GM23338 (cell line): ENCODE measurements at regions not wholly inside any gene's neighbourhood (a gene's known extent, or its start where the extent isn't known, plus 50 kb on each side); places are given as distances from the start of the nearest gene placed in this dataset.

ENCODE experiments used
- ATAC-seq: fragments of 200-7000 bp; cut with Tn5 transposase; 3 replicates; pipeline ENCODE4 v1.9.1; 2020
- DNase-seq: peaks from one replicate; pipeline ENCODE4 v3.0.0-alpha.2; 2015; ENCODE audit warnings: low spot score
- H2AFZ ChIP-seq: fragments of 200-600 bp; sonication (generic); 2 replicates; pipeline ENCODE4 v1.8.0; 2016; ENCODE audit warnings: antibody characterized with exemption, mild to moderate bottlenecking, moderate library complexity
- H3F3A ChIP-seq: fragments of 200-600 bp; sonication (generic); replicated peaks from 2 replicates; pipeline ENCODE4 v1.8.0; 2017; ENCODE audit warnings: antibody characterized with exemption, mixed run types, low read depth
- H3K27ac ChIP-seq: fragments of 200-600 bp; sonication (generic); 2 replicates; pipeline ENCODE4 v1.6.1; 2016; ENCODE audit warnings: low read depth
- H3K27me3 ChIP-seq: fragments of 200-600 bp; sonication (generic); 2 replicates; pipeline ENCODE4 v1.8.0; 2016; ENCODE audit warnings: mild to moderate bottlenecking, mixed run types, moderate library complexity; ENCODE audit not compliant: insufficient read depth
- H3K36me3 ChIP-seq: fragments of 200-600 bp; sonication (generic); 2 replicates; pipeline ENCODE4 v1.8.0; 2016; ENCODE audit warnings: mild to moderate bottlenecking; ENCODE audit not compliant: insufficient read depth
- H3K4me1 ChIP-seq: fragments of 200-600 bp; sonication (generic); 2 replicates; pipeline ENCODE4 v1.8.0; 2016; ENCODE audit warnings: mild to moderate bottlenecking, moderate library complexity; ENCODE audit not compliant: insufficient read depth
- H3K4me2 ChIP-seq: fragments of 200-600 bp; sonication (generic); 2 replicates; pipeline ENCODE4 v1.7.1; 2017; ENCODE audit warnings: mixed run types
- H3K4me3 ChIP-seq: fragments of 200-600 bp; sonication (generic); 2 replicates; pipeline ENCODE4 v1.6.1; 2016; ENCODE audit warnings: mixed run types
- H3K79me2 ChIP-seq: fragments of 200-600 bp; sonication (generic); replicated peaks from 2 replicates; pipeline ENCODE4 v1.8.0; 2017; ENCODE audit warnings: mild to moderate bottlenecking; ENCODE audit not compliant: insufficient read depth
- H3K9me2 ChIP-seq: fragments of 200-600 bp; sonication (generic); 2 replicates; pipeline ENCODE4 v1.8.0; 2017; ENCODE audit not compliant: insufficient read depth
- H4K20me1 ChIP-seq: fragments of 200-600 bp; sonication (generic); replicated peaks from 2 replicates; pipeline ENCODE4 v1.8.0; 2017; ENCODE audit warnings: mild to moderate bottlenecking; ENCODE audit not compliant: insufficient read depth
- H3K27ac Mint-ChIP-seq: 2 replicates; pipeline ENCODE4 v1.8.0; 2020; ENCODE audit warnings: inconsistent platforms, mild to moderate bottlenecking, moderate library complexity, mixed read lengths
- H3K27me3 Mint-ChIP-seq: 3 replicates; pipeline ENCODE4 v1.8.0; 2022; ENCODE audit warnings: low read depth, mild to moderate bottlenecking, moderate library complexity, mixed read lengths, inconsistent platforms; ENCODE audit not compliant: insufficient read depth, poor library complexity
- H3K36me3 Mint-ChIP-seq: 3 replicates; pipeline ENCODE4 v1.8.0; 2021; ENCODE audit warnings: low read depth, mild to moderate bottlenecking, inconsistent platforms, moderate library complexity, mixed read lengths
- H3K4me1 Mint-ChIP-seq: 3 replicates; pipeline ENCODE4 v1.8.0; 2020; ENCODE audit warnings: mild to moderate bottlenecking, inconsistent platforms, mixed read lengths
- H3K4me3 Mint-ChIP-seq: 3 replicates; pipeline ENCODE4 v1.8.0; 2021; ENCODE audit warnings: moderate library complexity, mild to moderate bottlenecking, inconsistent platforms, mixed read lengths
- H3K9me3 Mint-ChIP-seq: 3 replicates; pipeline ENCODE4 v1.8.0; 2020; ENCODE audit warnings: moderate library complexity, mild to moderate bottlenecking, inconsistent platforms, mixed read lengths
- CREB1 ChIP-seq: fragments of 250-450 bp; sonication (Bioruptor Pico); IDR thresholded peaks from 2 replicates; pipeline ENCODE4 v1.5.0; 2020; ENCODE audit warnings: low read depth, mild to moderate bottlenecking, moderate library complexity
- EZH2 ChIP-seq: fragments of 200-600 bp; sonication (generic); IDR thresholded peaks from one replicate; pipeline ENCODE4 v1.8.0; 2017; ENCODE audit warnings: antibody characterized with exemption, mild to moderate bottlenecking, low read depth; ENCODE audit not compliant: unreplicated experiment
- EZH2phosphoT487 ChIP-seq: fragments of 200-600 bp; sonication (generic); IDR thresholded peaks from one replicate; pipeline ENCODE4 v1.8.1; 2018; ENCODE audit warnings: antibody characterized with exemption; ENCODE audit not compliant: unreplicated experiment
- JUNB ChIP-seq: IDR thresholded peaks from one replicate; pipeline ENCODE4 v1.6.1; 2016; ENCODE audit warnings: antibody characterized with exemption; ENCODE audit not compliant: unreplicated experiment
- NANOG ChIP-seq: IDR thresholded peaks from 2 replicates; pipeline ENCODE4 v1.6.1; 2016; ENCODE audit warnings: antibody characterized with exemption, borderline replicate concordance
- POLR2AphosphoS5 ChIP-seq: IDR thresholded peaks from 2 replicates; pipeline ENCODE4 v1.6.1; 2016; ENCODE audit warnings: antibody characterized with exemption, low read depth
- STAT1 ChIP-seq: IDR thresholded peaks from one replicate; pipeline ENCODE4 v1.6.1; 2016; ENCODE audit warnings: antibody characterized with exemption; ENCODE audit not compliant: unreplicated experiment
- ZNF114 ChIP-seq: fragments of 250-450 bp; sonication (Bioruptor Pico); IDR thresholded peaks from 2 replicates; pipeline ENCODE4 v1.5.0; 2020; ENCODE audit warnings: mild to moderate bottlenecking, moderate library complexity
- ZNF331 ChIP-seq: fragments of 250-450 bp; sonication (Bioruptor Pico); IDR thresholded peaks from 2 replicates; pipeline ENCODE4 v1.5.0; 2020; ENCODE audit warnings: low read depth, mild to moderate bottlenecking, moderate library complexity
- TF ChIP-seq, protein P1 (sequence below): fragments of 250-450 bp; sonication (Bioruptor Pico); IDR thresholded peaks from 2 replicates; pipeline ENCODE4 v1.5.0; 2020; ENCODE audit warnings: mild to moderate bottlenecking, moderate library complexity
- TF ChIP-seq, protein P2 (sequence below), 2 experiments: fragments of 200-600 bp in 1 of 2; sonication (generic) in 1 of 2; conservative IDR thresholded peaks; 2 replicates each; pipeline versions ENCODE4 v1.5.1 to v1.6.1; 2016 to 2017; ENCODE audit warnings: antibody characterized with exemption in 2 of 2, low read depth in 2 of 2, mild to moderate bottlenecking in 2 of 2, moderate library complexity in 1 of 2
- TF ChIP-seq, protein P3 (sequence below): IDR thresholded peaks from one replicate; pipeline ENCODE4 v1.6.1; 2018; ENCODE audit warnings: antibody characterized with exemption; ENCODE audit not compliant: unreplicated experiment
- TF ChIP-seq, protein P4 (sequence below): IDR thresholded peaks from 2 replicates; pipeline ENCODE4 v1.6.1; 2016; ENCODE audit warnings: antibody characterized with exemption

DNA sequence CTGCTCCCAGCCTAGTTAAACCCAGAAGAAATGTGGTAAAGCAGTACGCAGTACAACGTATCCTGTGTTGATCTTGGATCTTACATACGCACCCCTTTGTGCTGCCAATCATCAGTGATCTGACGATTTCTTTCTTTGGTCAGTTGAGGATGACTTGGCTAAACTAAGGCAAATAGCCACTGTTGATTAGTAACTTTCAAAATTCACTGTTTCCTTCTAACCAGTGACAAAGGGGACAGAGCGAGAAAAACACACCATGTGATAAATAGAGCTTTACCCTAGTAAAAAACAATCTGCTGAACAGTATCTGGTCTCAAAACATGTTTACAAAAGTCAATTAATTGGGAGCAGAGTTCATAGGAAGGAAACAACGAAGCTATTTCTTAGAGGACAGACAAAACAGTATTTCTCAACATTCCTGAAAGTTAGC is 123.2 kb upstream of the RAB18 start:
- no peaks in the 10 kb centered on the region for H3K4me1 ChIP-seq
- H4K20me1 ChIP-seq = no peaks in the 10 kb centered on the region
- H3K36me3 ChIP-seq = no peaks in the 10 kb centered on the region
- H3K4me3 ChIP-seq = no peak overlapping the region
- H3K27ac ChIP-seq = no peak overlapping the region
- peaks cover 3% of the 10 kb centered on the region; the same call in 1 of the 2 replicates for H3K9me2 ChIP-seq
- DNase-seq = no peak
- Mint-ChIP-seq H3K4me3 (no peak overlapping the region), H3K27ac (no peak overlapping the region), H3K36me3 (peaks cover 4% of the 10 kb centered on the region; the same call in 1 of the 3 replicates), H3K4me1 (no peaks in the 10 kb centered on the region), H3K27me3 (peaks cover 5% of the 10 kb centered on the region), H3K9me3 (0 out of 3 replicates have a peak, but pooled peaks cover 4% of the 10 kb centered on the region)
- H3K79me2 ChIP-seq = no peaks in the 10 kb centered on the region
- H3K27me3 ChIP-seq = no peaks in the 10 kb centered on the region
- no peak for TF ChIP-seq CREB1 (CRISPR knock-in tag)
- TF ChIP-seq, protein P1, sequence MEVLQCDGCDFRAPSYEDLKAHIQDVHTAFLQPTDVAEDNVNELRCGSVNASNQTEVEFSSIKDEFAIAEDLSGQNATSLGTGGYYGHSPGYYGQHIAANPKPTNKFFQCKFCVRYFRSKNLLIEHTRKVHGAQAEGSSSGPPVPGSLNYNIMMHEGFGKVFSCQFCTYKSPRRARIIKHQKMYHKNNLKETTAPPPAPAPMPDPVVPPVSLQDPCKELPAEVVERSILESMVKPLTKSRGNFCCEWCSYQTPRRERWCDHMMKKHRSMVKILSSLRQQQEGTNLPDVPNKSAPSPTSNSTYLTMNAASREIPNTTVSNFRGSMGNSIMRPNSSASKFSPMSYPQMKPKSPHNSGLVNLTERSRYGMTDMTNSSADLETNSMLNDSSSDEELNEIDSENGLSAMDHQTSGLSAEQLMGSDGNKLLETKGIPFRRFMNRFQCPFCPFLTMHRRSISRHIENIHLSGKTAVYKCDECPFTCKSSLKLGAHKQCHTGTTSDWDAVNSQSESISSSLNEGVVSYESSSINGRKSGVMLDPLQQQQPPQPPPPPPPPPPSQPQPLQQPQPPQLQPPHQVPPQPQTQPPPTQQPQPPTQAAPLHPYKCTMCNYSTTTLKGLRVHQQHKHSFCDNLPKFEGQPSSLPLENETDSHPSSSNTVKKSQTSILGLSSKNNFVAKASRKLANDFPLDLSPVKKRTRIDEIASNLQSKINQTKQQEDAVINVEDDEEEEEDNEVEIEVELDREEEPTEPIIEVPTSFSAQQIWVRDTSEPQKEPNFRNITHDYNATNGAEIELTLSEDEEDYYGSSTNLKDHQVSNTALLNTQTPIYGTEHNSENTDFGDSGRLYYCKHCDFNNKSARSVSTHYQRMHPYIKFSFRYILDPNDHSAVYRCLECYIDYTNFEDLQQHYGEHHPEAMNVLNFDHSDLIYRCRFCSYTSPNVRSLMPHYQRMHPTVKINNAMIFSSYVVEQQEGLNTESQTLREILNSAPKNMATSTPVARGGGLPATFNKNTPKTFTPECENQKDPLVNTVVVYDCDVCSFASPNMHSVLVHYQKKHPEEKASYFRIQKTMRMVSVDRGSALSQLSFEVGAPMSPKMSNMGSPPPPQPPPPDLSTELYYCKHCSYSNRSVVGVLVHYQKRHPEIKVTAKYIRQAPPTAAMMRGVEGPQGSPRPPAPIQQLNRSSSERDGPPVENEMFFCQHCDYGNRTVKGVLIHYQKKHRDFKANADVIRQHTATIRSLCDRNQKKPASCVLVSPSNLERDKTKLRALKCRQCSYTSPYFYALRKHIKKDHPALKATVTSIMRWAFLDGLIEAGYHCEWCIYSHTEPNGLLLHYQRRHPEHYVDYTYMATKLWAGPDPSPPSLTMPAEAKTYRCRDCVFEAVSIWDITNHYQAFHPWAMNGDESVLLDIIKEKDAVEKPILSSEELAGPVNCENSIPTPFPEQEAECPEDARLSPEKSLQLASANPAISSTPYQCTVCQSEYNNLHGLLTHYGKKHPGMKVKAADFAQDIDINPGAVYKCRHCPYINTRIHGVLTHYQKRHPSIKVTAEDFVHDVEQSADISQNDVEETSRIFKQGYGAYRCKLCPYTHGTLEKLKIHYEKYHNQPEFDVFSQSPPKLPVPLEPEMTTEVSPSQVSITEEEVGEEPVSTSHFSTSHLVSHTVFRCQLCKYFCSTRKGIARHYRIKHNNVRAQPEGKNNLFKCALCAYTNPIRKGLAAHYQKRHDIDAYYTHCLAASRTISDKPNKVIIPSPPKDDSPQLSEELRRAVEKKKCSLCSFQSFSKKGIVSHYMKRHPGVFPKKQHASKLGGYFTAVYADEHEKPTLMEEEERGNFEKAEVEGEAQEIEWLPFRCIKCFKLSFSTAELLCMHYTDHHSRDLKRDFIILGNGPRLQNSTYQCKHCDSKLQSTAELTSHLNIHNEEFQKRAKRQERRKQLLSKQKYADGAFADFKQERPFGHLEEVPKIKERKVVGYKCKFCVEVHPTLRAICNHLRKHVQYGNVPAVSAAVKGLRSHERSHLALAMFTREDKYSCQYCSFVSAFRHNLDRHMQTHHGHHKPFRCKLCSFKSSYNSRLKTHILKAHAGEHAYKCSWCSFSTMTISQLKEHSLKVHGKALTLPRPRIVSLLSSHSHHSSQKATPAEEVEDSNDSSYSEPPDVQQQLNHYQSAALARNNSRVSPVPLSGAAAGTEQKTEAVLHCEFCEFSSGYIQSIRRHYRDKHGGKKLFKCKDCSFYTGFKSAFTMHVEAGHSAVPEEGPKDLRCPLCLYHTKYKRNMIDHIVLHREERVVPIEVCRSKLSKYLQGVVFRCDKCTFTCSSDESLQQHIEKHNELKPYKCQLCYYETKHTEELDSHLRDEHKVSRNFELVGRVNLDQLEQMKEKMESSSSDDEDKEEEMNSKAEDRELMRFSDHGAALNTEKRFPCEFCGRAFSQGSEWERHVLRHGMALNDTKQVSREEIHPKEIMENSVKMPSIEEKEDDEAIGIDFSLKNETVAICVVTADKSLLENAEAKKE (CRISPR knock-in tag) = no peak
- TF ChIP-seq POLR2AphosphoS5 = no peak
- TF ChIP-seq, protein P2, sequence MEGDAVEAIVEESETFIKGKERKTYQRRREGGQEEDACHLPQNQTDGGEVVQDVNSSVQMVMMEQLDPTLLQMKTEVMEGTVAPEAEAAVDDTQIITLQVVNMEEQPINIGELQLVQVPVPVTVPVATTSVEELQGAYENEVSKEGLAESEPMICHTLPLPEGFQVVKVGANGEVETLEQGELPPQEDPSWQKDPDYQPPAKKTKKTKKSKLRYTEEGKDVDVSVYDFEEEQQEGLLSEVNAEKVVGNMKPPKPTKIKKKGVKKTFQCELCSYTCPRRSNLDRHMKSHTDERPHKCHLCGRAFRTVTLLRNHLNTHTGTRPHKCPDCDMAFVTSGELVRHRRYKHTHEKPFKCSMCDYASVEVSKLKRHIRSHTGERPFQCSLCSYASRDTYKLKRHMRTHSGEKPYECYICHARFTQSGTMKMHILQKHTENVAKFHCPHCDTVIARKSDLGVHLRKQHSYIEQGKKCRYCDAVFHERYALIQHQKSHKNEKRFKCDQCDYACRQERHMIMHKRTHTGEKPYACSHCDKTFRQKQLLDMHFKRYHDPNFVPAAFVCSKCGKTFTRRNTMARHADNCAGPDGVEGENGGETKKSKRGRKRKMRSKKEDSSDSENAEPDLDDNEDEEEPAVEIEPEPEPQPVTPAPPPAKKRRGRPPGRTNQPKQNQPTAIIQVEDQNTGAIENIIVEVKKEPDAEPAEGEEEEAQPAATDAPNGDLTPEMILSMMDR (conservative IDR thresholded peaks at IDR 0.05; ENCODE audit: low read depth in 2 of 2) = no peak
- TF ChIP-seq EZH2phosphoT487 = no peak
- TF ChIP-seq ZNF114 (CRISPR knock-in tag) = no peak
- TF ChIP-seq NANOG = no peak
- TF ChIP-seq JUNB = no peak
- TF ChIP-seq EZH2 = no peak
- no peak for TF ChIP-seq ZNF331
- TF ChIP-seq STAT1 = no peak
- TF ChIP-seq, protein P3, sequence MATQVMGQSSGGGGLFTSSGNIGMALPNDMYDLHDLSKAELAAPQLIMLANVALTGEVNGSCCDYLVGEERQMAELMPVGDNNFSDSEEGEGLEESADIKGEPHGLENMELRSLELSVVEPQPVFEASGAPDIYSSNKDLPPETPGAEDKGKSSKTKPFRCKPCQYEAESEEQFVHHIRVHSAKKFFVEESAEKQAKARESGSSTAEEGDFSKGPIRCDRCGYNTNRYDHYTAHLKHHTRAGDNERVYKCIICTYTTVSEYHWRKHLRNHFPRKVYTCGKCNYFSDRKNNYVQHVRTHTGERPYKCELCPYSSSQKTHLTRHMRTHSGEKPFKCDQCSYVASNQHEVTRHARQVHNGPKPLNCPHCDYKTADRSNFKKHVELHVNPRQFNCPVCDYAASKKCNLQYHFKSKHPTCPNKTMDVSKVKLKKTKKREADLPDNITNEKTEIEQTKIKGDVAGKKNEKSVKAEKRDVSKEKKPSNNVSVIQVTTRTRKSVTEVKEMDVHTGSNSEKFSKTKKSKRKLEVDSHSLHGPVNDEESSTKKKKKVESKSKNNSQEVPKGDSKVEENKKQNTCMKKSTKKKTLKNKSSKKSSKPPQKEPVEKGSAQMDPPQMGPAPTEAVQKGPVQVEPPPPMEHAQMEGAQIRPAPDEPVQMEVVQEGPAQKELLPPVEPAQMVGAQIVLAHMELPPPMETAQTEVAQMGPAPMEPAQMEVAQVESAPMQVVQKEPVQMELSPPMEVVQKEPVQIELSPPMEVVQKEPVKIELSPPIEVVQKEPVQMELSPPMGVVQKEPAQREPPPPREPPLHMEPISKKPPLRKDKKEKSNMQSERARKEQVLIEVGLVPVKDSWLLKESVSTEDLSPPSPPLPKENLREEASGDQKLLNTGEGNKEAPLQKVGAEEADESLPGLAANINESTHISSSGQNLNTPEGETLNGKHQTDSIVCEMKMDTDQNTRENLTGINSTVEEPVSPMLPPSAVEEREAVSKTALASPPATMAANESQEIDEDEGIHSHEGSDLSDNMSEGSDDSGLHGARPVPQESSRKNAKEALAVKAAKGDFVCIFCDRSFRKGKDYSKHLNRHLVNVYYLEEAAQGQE = no peak
- TF ChIP-seq, protein P4, sequence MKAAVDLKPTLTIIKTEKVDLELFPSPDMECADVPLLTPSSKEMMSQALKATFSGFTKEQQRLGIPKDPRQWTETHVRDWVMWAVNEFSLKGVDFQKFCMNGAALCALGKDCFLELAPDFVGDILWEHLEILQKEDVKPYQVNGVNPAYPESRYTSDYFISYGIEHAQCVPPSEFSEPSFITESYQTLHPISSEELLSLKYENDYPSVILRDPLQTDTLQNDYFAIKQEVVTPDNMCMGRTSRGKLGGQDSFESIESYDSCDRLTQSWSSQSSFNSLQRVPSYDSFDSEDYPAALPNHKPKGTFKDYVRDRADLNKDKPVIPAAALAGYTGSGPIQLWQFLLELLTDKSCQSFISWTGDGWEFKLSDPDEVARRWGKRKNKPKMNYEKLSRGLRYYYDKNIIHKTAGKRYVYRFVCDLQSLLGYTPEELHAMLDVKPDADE = no peak
- H3K4me2 ChIP-seq = no peak overlapping the region
- H3F3A ChIP-seq = no peaks in the 10 kb centered on the region
- ATAC-seq = no peak
- H2AFZ ChIP-seq = 0 out of 2 replicates have a peak overlapping the region, but pooled peaks have one; percentile 52
